ENCODE measurements at regions not wholly inside any gene's neighbourhood (a gene's known extent, or its start where the extent isn't known, plus 50 kb on each side); places are given as distances from the start of the nearest gene placed in this dataset.

DNA sequence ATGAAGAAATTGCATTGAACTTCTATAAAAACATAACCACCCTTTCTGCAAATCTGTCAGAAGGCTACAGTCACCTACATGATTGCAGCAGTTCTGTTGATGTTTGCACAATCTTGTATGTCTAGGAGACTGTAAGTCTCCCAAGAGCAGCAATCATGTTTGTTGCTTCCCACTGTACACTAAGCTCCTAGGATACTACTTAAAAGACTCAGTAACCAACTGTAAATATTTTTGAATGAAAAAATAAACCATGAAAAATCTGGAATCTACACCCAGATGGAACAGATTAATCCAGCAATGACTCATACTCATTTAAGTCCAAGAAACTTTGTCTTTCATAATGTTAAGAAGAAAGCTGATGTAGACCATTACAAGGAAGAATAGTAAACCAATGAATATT is 168.5 kb upstream of the ATXN1 start:
- TF ChIP-seq POLR2A (IDR thresholded peaks at IDR 0.05): no peak
- TF ChIP-seq, protein P1, sequence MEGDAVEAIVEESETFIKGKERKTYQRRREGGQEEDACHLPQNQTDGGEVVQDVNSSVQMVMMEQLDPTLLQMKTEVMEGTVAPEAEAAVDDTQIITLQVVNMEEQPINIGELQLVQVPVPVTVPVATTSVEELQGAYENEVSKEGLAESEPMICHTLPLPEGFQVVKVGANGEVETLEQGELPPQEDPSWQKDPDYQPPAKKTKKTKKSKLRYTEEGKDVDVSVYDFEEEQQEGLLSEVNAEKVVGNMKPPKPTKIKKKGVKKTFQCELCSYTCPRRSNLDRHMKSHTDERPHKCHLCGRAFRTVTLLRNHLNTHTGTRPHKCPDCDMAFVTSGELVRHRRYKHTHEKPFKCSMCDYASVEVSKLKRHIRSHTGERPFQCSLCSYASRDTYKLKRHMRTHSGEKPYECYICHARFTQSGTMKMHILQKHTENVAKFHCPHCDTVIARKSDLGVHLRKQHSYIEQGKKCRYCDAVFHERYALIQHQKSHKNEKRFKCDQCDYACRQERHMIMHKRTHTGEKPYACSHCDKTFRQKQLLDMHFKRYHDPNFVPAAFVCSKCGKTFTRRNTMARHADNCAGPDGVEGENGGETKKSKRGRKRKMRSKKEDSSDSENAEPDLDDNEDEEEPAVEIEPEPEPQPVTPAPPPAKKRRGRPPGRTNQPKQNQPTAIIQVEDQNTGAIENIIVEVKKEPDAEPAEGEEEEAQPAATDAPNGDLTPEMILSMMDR (IDR thresholded peaks at IDR 0.05): no peak
